Stimulated activated CD8-positive, alpha-beta memory T cell treated with anti-CD3 and anti-CD28 coated beads, Interleukin-4, amount 100 ng/mL, for 48 hours (primary cell): ENCODE measurements at regions not wholly inside any gene's neighbourhood (a gene's known extent, or its start where the extent isn't known, plus 50 kb on each side); places are given as distances from the start of the nearest gene placed in this dataset.

ENCODE experiments used
- DNase-seq: peaks from one replicate; pipeline ENCODE4 v3.0.0-alpha.2; 2020

DNA sequence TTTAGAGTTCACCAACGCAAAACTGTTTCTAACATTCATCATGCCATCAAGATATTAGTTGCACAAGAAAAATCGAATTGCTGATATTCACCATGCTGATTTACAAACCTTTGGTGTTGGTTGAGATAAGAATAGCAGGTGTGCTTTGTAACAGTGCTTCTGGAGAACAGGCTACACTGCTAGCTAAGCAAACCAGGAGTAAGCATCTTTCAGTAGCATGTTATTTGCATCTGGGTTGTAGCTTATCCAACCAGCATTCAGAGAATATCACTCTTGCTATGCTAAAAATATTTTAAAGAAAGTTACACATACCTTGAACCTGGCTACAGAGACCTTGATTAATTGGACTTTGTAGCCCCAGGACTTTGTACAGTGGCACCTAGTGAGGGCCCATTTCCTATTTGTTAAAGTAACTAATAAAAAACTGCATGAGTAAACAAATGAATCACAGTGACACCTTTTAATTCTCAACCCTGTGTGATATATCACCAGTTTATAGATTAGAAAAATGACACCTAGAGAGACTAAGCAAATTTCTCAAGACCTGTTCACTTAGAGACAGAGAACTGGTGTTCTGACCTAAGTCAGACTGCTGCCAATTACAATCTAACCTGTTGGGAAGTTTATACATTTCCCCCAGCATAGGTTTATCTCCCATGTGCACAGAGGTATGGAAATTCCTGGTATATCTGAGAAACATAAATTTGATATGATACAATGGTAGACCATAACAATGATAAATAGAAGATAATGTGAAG, 435.5 kb upstream of the TGFBR2 start:
- no peak for DNase-seq

DNA sequence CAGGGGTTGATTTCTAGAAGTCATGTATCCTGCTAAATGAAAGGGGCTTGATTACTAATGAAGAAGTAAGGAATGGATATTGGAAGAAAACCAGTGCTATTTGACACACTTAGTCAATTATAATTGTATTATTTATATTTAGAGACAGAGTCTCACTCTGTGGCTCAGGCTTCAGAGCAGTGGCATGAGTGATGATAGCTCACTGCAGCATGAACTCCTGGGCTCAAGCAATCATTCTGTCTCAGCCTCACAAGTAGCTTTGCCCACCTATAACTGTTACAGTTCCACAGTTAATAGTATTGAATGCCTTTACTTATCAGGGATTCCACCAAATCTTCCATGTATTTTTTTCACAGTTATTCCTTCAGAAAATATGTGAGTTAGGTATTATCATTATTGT, 432.0 kb upstream of the TGFBR2 start:
- no peak for DNase-seq

DNA sequence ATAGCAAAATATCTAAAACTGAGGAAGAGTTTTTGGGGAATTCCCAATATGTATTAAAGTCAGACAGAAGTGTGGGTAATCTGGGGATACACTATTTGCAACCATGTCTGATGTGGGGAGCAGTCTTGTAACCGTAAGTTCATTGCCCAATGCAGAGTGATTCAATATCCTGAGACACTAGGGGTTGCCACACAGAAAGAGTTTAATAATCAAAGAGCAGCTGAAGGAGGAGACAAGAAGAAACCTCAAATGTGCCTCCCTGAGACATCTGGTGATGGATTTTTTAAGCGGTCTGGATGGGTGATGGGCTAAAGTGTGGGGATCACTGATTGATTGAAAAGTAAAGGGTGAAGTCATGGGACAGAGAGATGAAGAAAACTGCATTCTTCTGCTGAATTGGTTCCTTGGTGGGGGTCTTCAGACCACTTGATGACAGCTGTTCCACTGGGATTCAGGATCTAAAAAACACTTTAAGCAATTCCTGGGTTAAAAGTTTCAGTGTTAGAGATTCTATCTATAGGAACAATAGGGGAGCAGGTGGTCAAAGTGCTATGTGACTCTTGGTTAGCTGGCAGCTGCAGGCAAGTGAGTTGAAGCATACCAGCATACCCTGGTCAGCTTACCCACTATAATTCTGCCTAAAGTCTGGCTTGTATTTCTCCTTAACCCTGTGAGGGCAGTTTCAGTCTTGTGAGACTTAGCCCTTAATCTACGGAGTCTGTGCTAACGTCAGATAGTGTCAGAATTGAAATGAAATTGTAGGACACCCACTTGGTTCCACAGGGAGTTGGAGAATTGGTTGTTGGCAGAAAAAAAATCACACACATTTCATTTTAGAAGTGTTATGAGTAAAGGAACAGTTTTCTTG, 425.9 kb upstream of the TGFBR2 start:
- no peak for DNase-seq

DNA sequence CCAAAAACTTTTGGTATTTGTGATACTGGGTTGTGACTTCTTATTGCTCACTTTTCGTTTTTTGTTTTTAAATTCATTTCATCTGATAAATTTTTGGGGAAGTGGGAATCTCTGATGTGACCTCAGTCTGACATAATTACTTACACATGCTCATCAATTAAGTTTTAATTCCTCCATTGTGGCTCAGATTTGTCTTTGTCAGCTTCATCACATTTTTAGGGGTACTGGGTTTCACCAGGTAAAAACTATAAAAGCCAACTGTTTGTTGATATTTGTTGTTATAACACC, 425.3 kb upstream of the TGFBR2 start:
- no peak for DNase-seq

DNA sequence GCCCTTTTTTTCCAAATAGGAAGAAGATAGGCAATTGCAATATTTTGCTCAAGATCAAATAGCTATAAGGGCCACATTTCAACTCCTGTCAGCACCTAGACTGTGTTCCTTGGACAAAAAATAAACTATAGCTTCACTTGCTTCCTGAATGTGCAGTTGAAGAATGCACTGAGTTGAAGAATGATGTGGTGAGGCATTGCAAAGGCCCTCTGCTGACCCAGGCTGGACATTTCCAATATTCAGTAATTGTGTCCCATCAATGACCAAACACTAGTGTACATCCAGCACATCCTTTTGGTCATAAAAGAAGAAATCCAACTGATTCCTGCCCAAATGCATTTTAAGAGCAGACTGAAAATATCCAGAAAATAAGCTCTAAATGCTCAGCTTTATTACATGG, 424.8 kb upstream of the TGFBR2 start:
- no peak for DNase-seq

DNA sequence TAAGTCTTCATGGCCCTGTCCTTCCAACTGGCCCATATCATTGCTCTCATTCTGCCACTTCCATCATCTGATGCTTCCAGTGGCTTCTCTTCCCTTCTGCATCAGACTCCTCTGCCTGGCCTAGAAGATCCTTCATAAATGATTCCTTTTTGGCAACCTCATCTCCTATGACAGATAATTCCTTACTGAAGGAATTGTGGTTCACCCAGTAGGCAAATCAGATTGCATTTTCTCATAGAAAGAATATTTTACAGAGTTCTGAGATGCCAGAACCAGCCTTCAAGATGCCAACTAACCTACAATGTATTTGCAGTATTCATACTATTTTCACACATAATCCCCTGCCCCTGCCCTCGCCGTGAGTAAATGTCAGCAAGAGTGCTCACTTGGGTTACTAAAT, 423.0 kb upstream of the TGFBR2 start:
- no peak for DNase-seq

DNA sequence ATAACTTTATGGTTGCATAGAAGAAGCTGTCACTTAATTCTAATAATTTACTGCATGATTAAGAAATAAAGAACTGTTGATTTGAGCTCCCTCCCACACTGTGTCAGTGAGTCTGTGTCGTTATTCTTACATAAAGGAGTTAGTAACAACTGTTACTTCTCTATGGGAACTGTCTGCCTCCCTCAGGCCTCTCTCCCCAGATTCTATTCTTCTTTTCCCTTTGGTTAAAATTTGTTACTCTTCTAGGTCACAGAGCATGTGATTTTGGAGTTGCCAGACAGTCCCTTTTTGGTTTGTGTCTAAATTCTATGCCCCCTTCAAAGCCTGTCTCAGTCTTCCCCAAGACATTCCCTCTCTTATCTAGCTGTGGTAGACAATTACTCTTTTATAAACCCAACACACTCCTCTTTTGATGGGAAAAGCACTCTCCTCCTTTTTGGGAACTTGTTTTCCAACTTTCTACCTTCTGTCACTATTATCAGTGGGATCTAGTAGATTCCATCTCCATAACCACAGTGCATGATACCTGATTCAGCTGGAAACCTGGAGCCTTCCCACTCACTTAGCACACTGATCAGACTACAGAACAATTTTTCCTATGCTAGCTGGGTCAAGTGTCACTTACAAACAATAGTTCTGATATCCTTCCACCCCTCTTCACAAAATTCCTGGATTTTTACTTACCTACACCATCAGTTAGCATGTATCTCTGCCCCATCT, 422.1 kb upstream of the TGFBR2 start:
- DNase-seq = no peak

DNA sequence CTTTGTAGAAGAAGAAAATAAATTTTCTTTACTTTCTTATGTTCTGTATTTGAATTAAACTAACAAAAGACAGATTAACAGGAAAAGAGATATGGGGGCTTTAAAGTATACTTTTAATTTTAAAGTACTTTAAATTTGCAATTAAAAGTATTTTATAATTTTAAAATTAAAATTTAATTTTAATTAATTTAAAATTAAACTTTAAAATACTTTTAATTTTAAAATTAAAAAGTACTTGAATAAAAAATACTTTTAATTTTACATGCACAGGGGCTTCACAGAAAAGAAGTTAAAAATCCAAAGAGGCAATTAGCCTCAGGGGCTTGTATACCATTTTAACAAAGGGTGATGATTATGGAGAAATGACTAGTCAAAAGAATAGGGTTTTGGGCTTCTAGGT, 420.5 kb upstream of the TGFBR2 start:
- no peak for DNase-seq

DNA sequence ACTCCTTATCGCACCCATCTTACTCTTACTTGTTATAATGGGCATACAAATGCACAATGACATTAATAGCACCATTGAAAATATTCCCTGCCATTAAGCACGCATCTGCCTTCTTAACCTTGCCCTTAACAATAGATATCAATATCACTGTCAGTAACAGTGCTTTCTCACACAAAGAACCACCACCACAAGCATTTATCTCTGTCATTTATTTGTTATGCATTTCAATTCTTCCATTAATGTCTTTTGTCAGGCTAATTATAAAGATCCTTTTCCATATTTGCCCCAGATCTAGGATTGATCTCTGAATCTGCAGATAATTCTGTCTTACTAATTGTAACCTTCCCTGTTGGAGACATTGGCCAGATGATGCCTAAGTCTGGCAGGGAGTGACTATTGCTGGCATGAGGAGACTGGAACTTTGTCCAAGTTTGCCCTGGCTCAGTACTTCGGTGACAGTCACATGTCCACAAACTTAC, 419.6 kb upstream of the TGFBR2 start:
- DNase-seq = no peak

DNA sequence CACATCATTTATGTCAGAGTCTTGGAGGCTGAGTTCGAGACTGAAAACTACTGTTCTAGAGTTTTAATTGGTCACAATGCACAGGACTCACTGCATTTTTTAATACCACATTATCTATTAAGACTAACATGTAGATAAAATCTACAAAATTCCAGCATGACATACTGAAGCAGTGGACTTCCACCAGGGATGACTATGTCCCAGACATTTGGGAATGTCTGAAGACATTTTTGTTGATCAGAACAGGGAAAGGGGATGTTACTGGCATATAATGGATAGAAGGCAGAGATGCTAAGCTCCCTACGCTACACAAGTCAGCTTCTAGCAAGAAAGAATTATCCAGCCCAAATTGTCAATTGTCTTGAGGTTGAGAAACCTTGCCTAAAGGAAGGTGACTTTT, 419.0 kb upstream of the TGFBR2 start:
- DNase-seq = no peak

DNA sequence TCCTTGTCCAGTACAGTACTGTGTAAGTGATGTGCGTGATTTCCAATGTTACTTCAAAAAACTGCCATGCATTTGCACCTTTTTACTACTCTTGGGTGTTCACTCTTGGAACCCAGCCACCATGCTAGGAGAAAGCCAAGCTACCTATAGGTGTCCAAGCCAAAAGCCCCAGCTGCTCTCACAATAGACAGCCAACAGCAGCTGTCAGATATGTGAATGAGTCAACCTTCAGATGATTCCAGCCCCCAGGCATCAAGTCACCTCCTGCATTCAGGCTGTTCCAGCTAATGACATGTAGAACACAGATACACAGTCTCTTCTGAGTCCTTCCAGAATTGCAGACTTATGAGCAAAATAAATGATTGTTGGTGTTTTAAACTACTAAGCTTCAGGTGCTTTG, 417.7 kb upstream of the TGFBR2 start:
- DNase-seq = no peak

DNA sequence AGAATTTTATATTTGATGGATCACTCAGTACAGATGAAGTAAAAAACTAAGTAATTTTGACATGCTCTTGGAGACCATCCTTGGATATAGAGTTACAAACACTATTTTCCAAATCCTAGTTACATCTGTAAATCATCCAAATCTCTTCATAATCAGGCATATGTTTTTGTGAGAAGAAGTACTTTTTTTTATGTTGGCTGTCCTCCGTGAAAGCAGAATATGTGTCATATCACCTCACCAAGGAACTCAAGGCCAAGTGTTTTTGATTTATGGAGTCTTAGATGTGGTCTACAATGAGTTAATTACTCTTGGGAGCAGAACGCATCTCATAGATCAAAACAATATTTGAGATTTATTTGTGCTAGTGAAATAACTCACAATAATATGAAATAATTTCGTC, 416.5 kb upstream of the TGFBR2 start:
- no peak for DNase-seq

DNA sequence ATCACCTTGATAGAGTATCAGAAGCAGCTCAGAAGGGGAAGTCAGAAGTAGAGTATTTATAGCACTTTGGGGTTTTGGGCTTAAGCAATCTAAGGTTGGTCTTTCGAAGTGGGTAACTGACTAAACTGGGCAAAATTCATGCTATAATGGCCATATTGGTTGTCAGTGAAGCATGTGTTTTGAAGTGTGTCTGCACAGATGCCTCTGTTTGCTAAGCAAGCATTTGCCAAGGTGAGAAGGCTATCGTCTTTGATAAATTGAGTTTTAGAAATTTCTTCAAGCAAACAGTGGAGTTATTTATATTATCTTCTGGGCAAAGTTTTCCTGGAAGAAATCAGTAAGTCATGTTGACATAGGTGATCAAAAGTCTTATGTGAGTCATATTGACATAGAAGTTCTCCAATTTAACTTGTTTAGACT, 412.8 kb upstream of the TGFBR2 start:
- DNase-seq = no peak

DNA sequence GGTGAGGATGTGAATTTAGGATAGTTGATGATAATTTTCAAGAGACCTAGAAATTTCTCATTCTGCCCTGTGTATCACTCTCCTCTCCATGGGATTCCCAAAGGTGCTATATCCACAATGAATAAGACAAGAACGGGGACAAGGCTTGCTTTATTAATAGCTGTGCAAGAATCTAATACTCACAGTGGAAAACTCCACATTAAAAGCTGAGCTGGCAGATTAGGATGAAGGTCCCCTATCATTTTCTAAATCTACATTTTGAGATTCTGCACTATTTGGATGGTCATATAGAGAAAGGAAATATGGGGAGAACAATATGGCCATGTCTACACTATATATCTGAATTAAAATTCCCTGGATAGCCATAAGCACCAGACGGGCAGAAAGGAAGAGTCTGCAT, 411.0 kb upstream of the TGFBR2 start:
- no peak for DNase-seq

DNA sequence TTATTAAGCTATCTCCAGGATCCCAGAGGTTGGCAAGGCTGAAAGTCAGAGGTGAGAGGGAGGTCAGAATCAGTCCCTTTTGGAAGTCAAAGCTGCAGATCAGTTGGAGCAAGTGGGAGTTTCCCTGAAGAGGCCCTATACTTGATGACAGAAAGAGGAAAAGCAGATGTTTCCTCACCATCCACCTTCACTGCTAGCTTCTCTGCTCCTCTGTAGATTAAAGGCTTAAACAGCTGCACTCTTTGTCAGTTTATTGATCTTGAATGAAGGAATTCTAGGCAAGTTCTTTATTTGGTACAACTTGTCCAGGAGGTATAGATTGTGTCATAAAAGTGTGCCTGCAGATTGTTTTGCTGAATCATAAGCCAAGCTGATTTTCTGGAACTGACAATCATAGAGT, 408.2 kb upstream of the TGFBR2 start:
- DNase-seq = no peak

DNA sequence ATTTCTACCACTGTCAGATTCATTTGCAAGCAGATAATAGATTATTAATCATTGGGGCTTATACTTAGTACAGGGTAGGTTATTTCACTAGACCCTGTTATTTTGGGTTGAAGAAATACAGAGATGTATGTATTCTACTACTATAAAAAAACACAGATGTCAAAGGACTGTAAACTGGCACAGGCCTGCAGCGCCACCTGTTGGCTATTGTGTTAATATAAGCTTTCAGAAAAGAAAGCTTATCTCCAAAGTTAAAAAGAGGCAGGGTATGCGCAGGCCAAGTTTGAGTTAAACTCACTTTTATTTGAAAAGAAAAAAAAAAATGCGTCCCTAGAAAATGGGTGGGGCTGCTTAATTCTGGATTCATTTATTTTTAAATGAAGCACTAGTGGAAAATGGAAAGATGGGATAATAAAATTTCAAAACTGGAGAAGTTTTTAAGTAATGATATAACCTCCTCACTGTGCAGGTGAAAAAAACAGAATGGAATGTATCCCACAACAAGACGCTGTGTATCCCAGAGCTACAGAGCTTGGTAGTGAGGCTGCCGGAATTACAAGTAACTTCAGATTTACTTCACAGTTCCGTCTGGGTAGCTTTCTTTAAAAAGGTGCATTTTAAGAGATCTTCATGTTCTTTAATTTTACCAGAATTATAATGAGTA, 407.2 kb upstream of the TGFBR2 start:
- DNase-seq = peak; percentile 83

DNA sequence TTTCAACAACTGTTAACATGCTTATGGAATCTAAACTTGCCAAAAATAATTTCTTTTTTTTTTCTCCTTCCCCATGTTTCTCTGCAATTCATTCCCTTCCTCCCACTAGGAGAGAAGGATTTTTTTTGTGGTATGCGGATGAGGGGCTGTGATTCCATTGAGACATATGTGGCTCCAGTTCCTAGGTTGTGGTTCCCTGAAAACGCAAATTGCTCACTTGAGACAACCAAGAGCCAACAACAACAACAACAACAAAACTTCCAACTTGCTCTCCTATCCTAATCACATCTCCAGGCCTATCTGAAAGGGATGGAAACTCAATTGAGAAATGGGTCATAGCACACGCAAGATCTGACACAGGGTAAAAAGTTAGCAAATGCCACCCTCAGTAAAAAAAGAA, 406.5 kb upstream of the TGFBR2 start:
- DNase-seq = no peak

DNA sequence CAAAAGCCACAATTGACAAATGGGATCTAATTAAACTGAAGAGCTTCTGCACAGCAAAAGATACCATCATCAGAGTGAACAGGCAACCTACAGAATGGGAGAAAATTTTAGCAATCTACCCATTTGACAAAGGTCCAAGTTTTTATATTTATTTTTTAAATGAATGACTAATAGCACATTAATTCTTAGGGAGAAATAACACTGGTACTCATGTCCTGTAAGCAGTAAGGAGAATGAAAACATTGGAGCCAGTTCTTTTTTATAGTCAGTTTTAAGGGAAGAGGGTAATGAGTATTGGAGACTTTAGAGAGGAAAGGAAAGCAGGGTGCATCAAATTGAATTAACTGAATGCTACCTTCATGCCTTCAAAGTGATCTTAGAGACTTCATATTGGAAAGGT, 404.7 kb upstream of the TGFBR2 start:
- no peak for DNase-seq

DNA sequence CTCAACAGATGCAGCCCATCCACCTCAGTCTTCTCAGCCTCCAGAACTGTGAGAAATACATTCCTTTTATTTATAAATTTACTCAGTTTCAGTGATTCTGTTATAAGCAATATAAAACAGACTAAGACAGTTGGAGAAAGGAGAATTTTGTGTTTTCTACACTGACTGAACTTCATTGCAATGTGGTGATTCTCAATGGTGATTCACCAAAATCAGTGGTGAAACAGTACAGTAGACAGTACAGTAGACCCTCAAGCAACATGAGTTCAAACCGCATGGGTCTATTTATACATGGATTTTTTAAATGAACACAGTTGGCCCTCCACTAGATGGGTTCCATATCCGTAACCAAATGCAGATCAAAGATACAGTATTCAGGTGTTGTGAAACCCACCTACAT, 403.1 kb upstream of the TGFBR2 start:
- no peak for DNase-seq

DNA sequence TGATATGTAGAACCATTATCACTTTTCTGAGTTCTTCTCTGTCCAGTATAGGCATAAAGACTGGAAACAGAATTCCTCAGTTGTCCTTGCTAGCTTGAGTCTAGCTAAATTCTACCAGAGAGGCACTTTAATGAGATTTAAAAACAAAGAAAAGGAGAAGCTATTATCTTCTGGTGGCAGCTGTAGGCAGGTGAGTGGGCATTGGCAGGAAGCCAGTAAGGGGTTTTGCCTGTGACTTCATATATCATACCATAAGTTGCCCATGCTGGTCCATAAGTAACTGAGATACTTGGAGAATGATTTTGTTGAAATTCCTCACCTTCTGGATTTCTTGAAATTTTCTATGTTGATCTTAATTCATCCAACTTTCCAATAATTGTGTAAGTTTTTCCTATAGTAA, 402.3 kb upstream of the TGFBR2 start:
- DNase-seq = no peak

DNA sequence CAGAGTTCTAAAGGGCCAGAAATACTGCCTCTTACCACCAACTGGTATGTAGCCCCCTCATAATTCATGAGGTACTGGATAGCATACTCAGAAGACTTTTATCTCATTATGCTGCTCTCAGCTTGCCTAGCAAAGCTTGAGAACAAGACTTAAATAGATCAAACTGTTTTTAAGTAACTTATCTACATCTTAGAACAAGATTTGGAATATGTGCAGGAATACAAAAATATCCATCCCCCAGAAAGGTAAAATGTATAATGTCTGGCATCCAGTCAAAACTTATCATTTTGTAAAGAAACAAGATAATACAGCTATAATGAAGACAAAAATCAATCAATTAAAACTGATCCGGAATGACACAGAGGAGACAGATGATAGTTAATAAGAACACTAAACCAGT, 400.4 kb upstream of the TGFBR2 start:
- no peak for DNase-seq

DNA sequence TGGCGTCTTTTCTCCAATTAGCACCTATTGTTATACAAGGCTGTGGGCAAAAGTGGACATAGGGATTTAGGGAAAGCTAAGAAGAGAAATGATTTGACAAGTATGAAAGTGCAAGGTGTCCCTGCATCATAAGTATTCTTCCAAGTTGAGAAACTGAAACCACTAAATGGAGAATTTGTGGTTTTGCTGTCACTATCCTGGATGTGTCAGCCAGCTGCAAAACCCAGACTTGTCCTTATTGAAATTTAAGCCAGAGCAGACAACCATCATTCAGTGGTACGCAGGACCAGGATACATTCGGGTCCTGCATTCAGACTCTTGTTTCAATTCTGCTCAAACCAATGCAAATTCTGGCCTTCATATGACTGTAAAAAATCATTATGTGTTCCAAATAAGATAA, 384.8 kb upstream of the TGFBR2 start:
- DNase-seq = no peak

DNA sequence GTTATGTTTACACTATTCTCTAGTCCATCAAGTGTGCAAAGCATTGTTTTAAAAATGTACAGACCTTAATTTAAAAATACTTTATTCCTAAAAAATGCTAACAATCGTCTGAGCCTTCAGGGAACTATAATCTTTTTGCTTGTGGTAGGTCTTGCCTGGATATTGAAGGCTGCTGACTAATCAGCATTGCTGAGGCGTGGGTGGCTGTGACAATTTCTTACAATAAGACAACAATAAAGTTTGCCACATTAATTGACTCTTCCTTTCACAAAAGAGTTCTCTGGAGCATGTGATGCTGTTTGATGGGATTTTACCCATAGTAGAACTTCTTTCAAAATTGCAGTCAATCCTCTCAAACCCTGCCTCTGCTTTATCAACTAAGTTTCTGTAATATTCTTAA, 384.0 kb upstream of the TGFBR2 start:
- DNase-seq = no peak
